ENCODE measurements at regions not wholly inside any gene's neighbourhood (a gene's known extent, or its start where the extent isn't known, plus 50 kb on each side); places are given as distances from the start of the nearest gene placed in this dataset.

DNA sequence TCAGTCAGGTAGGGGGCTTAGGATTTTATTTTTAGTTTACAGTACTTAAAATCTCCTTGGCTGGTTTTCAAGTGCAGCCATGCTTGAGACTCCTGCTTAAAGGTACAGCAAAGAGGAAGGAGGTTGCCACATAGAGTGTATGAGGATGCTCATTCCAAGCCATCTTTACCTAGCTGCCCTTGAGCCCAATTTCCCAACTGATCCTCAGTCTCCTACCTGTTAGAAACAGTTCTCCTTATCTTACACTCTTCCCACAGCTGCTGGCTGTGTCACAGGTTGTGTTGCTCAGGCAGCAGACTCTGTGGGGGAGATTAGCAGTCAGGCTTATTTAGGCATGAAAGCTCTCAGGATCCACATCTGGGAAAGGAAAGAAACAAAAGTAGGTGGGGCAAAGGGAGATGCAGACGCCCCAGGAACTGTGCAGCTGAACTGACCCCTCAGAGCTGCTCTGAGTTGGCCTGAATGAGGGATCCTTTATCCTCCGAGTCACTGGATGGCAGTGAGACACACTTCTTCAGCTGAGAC, 95.1 kb downstream of the NMUR2 start:
- no peak for TF ChIP-seq PAX5 (IDR thresholded peaks at IDR 0.05; ENCODE audit: insufficient read depth, low read length, severe bottlenecking)
- no peak for TF ChIP-seq TAF1 (IDR thresholded peaks at IDR 0.05; ENCODE audit: low read depth, low read length)
- no peak for TF ChIP-seq POLR2A (IDR thresholded peaks at IDR 0.05; ENCODE audit: low read depth, low read length)
- no peak for TF ChIP-seq SPI1 (IDR thresholded peaks at IDR 0.05; ENCODE audit: low read depth, low read length)
- no peak for TF ChIP-seq POU2F2 (IDR thresholded peaks at IDR 0.05; ENCODE audit: low read depth, low read length)
- TF ChIP-seq POLR2AphosphoS5 (IDR thresholded peaks at IDR 0.05; ENCODE audit: low read depth, low read length): no peak
- DNase-seq (ENCODE audit: insufficient read length, low spot score) (no peak), FAIRE-seq (no peak)

DNA sequence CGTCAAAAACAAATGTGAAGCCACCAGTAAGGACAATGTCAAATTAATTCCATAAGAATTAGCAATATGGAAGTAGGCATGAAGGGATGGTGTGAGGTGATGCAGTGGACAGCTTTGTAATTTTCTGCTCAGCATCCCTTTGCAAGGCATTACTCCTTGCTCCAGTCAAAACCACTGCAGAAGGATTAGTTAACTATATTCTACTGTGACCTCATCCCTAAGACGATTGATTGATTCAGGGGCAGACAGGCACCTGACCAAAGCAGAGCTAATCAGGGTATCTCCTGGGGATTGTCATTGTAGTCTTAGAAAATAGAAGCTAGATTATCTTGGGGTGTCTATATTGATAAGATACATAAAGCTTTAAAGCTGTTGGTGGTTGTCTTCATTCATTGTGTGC, 98.7 kb downstream of the NMUR2 start:
- FAIRE-seq: no peak
- no peak for DNase-seq (ENCODE audit: insufficient read length, low spot score)
- TF ChIP-seq POU2F2 (IDR thresholded peaks at IDR 0.05; ENCODE audit: low read depth, low read length) (no peak), TAF1 (IDR thresholded peaks at IDR 0.05; ENCODE audit: low read depth, low read length) (no peak), PAX5 (IDR thresholded peaks at IDR 0.05; ENCODE audit: insufficient read depth, low read length, severe bottlenecking) (no peak)

DNA sequence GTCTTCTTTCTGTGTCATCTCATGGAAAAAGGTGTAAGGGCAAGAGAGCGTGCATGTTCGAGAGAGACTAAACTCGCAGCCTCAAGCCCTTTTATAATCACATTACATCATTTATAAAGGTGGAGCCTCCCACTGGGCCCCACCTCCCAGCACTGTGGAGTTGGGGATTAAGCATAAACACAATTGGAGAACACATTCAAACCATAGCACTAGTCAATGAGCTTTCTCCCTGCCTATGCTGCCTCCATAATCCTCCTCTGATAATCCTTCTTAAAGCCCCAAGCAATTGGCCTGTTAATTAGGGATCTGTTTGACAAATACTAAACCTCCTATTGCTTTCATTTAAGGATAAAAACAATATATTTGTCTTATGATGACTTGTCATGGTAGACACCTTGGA, 99.6 kb downstream of the NMUR2 start:
- no peak for TF ChIP-seq POU2F2 (IDR thresholded peaks at IDR 0.05; ENCODE audit: low read depth, low read length)
- TF ChIP-seq PAX5 (IDR thresholded peaks at IDR 0.05; ENCODE audit: insufficient read depth, low read length, severe bottlenecking): no peak
- TF ChIP-seq POLR2AphosphoS5 (IDR thresholded peaks at IDR 0.05; ENCODE audit: low read depth, low read length): no peak
- no peak for TF ChIP-seq SPI1 (IDR thresholded peaks at IDR 0.05; ENCODE audit: low read depth, low read length)
- no peak for TF ChIP-seq POLR2A (IDR thresholded peaks at IDR 0.05; ENCODE audit: low read depth, low read length)
- TF ChIP-seq TAF1 (IDR thresholded peaks at IDR 0.05; ENCODE audit: low read depth, low read length): no peak
- no peak for DNase-seq (ENCODE audit: insufficient read length, low spot score)
- FAIRE-seq: no peak

DNA sequence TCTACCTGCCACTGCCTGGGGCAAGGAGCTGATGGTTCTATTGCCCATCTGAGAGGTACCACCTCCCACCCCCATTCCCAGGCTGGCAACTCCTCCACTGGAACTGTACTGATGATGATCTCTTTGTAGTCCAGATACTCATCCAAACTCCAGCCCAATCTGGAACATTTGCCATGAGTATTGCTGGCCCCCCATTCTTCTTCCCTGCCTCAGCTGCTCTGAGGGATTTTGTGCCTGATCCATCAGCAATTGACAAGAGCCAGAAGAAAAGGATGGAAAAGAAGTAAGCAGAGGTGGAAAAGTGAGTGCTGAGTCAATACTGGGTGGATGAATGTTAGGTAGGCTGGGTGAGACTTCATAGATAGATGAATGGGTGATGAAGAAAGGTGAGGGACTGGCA, 101.2 kb downstream of the NMUR2 start:
- TF ChIP-seq POLR2AphosphoS5 (IDR thresholded peaks at IDR 0.05; ENCODE audit: low read depth, low read length) (no peak), TAF1 (IDR thresholded peaks at IDR 0.05; ENCODE audit: low read depth, low read length) (no peak), POU2F2 (IDR thresholded peaks at IDR 0.05; ENCODE audit: low read depth, low read length) (no peak)
- no peak for FAIRE-seq
- DNase-seq (ENCODE audit: insufficient read length, low spot score): no peak

DNA sequence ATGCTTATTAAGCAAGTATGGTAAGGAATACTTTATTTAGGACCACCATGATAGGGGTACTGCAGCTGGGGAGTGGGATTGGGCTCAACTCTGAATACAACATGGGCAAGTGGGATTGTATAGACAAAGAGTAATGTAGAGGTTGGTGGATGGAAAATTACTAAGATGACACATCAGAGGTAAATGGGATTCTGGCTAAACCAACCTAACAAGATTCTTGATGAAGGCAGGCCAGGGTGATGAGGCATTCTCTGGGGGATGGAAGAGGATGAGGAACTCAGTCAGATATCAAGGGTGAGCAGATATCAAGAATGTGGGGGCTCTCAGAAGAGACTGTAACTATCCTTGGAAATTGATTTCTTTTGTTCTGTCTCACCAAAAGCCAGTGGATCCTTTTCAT, 107.2 kb downstream of the NMUR2 start:
- no peak for FAIRE-seq
- TF ChIP-seq POU2F2 (IDR thresholded peaks at IDR 0.05; ENCODE audit: low read depth, low read length) (no peak), PAX5 (IDR thresholded peaks at IDR 0.05; ENCODE audit: insufficient read depth, low read length, severe bottlenecking) (no peak), POLR2A (IDR thresholded peaks at IDR 0.05; ENCODE audit: low read depth, low read length) (no peak), TAF1 (IDR thresholded peaks at IDR 0.05; ENCODE audit: low read depth, low read length) (no peak), SPI1 (IDR thresholded peaks at IDR 0.05; ENCODE audit: low read depth, low read length) (no peak), POLR2AphosphoS5 (IDR thresholded peaks at IDR 0.05; ENCODE audit: low read depth, low read length) (no peak)
- no peak for DNase-seq (ENCODE audit: insufficient read length, low spot score)

DNA sequence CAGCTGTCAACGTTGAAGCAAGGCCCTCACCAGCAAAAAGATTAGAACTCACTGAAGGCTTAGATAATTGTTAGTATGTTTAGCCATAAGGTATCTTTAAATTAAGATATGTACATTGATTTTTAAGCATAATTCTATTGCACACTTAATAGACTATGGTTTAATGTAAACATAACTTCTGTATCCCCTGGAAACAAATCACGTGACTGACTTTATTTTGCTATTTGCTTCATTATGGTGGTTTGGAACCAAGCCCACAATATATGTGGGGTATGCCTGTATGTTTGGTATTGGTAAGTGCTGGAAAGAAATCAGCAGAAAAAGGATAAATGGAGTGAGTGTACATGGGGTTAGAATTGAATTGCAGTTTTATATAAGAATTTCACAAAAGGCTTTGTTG, 111.9 kb downstream of the NMUR2 start:
- DNase-seq (ENCODE audit: insufficient read length, low spot score) (no peak), FAIRE-seq (no peak)
- no peak for TF ChIP-seq TAF1 (IDR thresholded peaks at IDR 0.05; ENCODE audit: low read depth, low read length)
- TF ChIP-seq POLR2A (IDR thresholded peaks at IDR 0.05; ENCODE audit: low read depth, low read length): no peak
- no peak for TF ChIP-seq SPI1 (IDR thresholded peaks at IDR 0.05; ENCODE audit: low read depth, low read length)
- no peak for TF ChIP-seq PAX5 (IDR thresholded peaks at IDR 0.05; ENCODE audit: insufficient read depth, low read length, severe bottlenecking)
- TF ChIP-seq POLR2AphosphoS5 (IDR thresholded peaks at IDR 0.05; ENCODE audit: low read depth, low read length): no peak
- TF ChIP-seq POU2F2 (IDR thresholded peaks at IDR 0.05; ENCODE audit: low read depth, low read length): no peak

DNA sequence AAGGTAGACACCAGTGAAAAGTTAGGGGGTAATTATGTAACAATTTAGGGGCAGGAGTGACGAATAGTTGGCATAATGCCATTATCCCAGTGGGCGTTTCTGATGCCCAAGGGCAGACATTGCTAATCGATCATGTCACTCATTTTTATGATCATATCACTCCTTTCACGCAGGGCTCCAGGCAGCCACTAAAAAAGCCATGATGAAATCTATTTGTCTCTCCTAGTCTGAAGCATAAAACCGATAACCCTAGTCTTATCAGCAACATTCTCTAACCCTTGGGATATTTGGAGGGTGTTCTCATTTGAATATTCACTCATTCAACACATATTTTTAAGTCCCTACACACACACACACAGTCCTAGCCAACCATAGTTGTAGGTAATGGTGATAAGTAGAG, 114.9 kb downstream of the NMUR2 start:
- DNase-seq (ENCODE audit: insufficient read length, low spot score) (no peak), FAIRE-seq (no peak)
- TF ChIP-seq POLR2A (IDR thresholded peaks at IDR 0.05; ENCODE audit: low read depth, low read length): no peak
- TF ChIP-seq POLR2AphosphoS5 (IDR thresholded peaks at IDR 0.05; ENCODE audit: low read depth, low read length): no peak
- no peak for TF ChIP-seq PAX5 (IDR thresholded peaks at IDR 0.05; ENCODE audit: insufficient read depth, low read length, severe bottlenecking)
- TF ChIP-seq POU2F2 (IDR thresholded peaks at IDR 0.05; ENCODE audit: low read depth, low read length): no peak
- no peak for TF ChIP-seq SPI1 (IDR thresholded peaks at IDR 0.05; ENCODE audit: low read depth, low read length)
- no peak for TF ChIP-seq TAF1 (IDR thresholded peaks at IDR 0.05; ENCODE audit: low read depth, low read length)

DNA sequence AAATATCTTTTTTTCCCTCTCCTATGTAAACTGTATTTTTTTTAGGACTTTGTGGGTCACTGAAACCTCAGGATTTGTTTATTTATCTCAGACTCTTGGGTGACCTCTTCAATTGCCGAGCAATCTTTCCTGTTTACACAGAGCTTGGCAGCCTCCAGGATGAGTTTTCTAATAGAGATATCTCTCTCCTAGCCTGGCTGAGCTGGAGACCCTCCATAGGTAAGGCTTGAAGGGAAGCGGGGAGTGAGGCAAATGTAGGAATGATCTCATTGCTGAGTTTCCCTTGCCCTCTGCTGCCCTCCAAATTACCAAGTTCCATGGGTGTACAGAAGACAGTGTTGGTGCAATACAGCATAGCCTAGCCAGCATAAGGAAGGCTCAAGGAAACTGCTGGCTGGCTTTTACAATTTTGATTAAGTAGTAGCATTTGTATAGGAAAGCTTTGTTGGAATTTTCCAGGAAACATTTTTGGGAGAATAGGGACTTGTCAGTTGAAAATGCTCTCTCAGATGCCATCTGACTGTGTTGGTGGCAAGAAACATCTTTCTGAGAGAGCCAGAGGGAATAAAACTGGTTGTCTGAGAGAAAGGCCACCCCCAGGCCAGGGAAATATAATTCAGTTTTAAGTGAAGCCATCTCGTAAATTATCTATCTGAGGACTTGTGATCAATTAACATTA, 116.0 kb downstream of the NMUR2 start:
- FAIRE-seq: no peak
- TF ChIP-seq POLR2A (IDR thresholded peaks at IDR 0.05; ENCODE audit: low read depth, low read length) (no peak), POLR2AphosphoS5 (IDR thresholded peaks at IDR 0.05; ENCODE audit: low read depth, low read length) (no peak), TAF1 (IDR thresholded peaks at IDR 0.05; ENCODE audit: low read depth, low read length) (no peak), SPI1 (IDR thresholded peaks at IDR 0.05; ENCODE audit: low read depth, low read length) (no peak), POU2F2 (IDR thresholded peaks at IDR 0.05; ENCODE audit: low read depth, low read length) (no peak), PAX5 (IDR thresholded peaks at IDR 0.05; ENCODE audit: insufficient read depth, low read length, severe bottlenecking) (no peak)

DNA sequence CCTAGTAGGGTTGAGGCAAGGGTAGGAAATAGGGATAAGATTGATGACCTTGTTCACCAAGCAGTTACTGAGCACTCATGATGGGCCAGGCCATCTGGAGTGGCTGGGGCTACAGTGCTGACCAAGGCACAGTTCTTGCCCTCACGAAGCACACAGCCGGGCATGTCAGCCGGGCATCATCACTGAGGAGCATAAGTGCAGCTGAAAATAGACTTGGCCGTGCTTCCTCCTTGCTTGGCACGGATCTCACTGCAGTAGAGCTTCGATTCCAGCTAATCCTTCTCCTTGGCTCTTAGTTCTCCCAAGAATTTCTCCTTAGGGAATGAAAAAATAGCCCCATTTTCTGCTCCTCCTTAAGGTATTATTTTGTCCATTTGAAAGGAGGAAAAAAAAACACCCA, 116.6 kb downstream of the NMUR2 start:
- TF ChIP-seq POLR2AphosphoS5 (IDR thresholded peaks at IDR 0.05; ENCODE audit: low read depth, low read length) (no peak), PAX5 (IDR thresholded peaks at IDR 0.05; ENCODE audit: insufficient read depth, low read length, severe bottlenecking) (no peak), TAF1 (IDR thresholded peaks at IDR 0.05; ENCODE audit: low read depth, low read length) (no peak), SPI1 (IDR thresholded peaks at IDR 0.05; ENCODE audit: low read depth, low read length) (no peak), POLR2A (IDR thresholded peaks at IDR 0.05; ENCODE audit: low read depth, low read length) (no peak), POU2F2 (IDR thresholded peaks at IDR 0.05; ENCODE audit: low read depth, low read length) (no peak)
- no peak for DNase-seq (ENCODE audit: insufficient read length, low spot score)
- no peak for FAIRE-seq

More for the DNA sequence above, 116.0 kb downstream of the NMUR2 start:
- DNase-seq (ENCODE audit: insufficient read length, low spot score): no peak

DNA sequence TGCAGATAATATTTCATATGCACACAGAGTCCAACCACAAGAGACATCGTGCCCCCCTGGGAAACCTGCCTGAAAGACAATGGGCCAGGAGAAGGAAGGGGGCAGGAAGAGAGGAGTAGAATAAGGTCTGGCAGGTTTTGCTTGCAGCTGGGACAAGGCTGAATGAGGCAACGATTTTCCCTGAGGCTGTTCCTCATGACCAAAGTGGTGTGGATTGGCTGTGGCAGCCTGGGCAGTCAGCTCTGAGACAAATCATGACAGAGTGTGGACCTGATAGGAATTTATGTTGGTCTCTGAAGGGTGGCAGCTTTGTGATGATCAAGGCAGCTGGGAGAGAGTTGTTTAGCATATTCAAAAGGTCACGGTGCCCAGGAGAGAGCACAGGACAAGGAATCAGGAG, 119.3 kb downstream of the NMUR2 start:
- no peak for DNase-seq (ENCODE audit: insufficient read length, low spot score)
- no peak for TF ChIP-seq TAF1 (IDR thresholded peaks at IDR 0.05; ENCODE audit: low read depth, low read length)
- TF ChIP-seq POU2F2 (IDR thresholded peaks at IDR 0.05; ENCODE audit: low read depth, low read length): no peak
- no peak for TF ChIP-seq PAX5 (IDR thresholded peaks at IDR 0.05; ENCODE audit: insufficient read depth, low read length, severe bottlenecking)
- TF ChIP-seq POLR2AphosphoS5 (IDR thresholded peaks at IDR 0.05; ENCODE audit: low read depth, low read length): no peak
- no peak for TF ChIP-seq POLR2A (IDR thresholded peaks at IDR 0.05; ENCODE audit: low read depth, low read length)
- no peak for TF ChIP-seq SPI1 (IDR thresholded peaks at IDR 0.05; ENCODE audit: low read depth, low read length)
- no peak for FAIRE-seq
